H1 (cell line): ENCODE measurements at regions not wholly inside any gene's neighbourhood (a gene's known extent, or its start where the extent isn't known, plus 50 kb on each side); places are given as distances from the start of the nearest gene placed in this dataset.

Source experiments
- BRCA1 ChIP-seq: IDR thresholded peaks from 2 replicates; pipeline ENCODE4 v1.6.1; 2012; ENCODE audit warnings: low read depth, low read length, improper control_type of control experiment
- JUN ChIP-seq: IDR thresholded peaks from 2 replicates; pipeline ENCODE4 v1.6.1; 2011; ENCODE audit warnings: low read depth, mild to moderate bottlenecking, improper control_type of control experiment, low read length
- SIN3A ChIP-seq, 2 experiments: IDR thresholded peaks in 1 of 2; conservative IDR thresholded peaks in 1 of 2; 2 replicates each; pipeline ENCODE4 v1.6.1; 2011 to 2012; ENCODE audit warnings: low read length in 2 of 2, improper control_type of control experiment in 1 of 2, low read depth in 1 of 2, mild to moderate bottlenecking in 1 of 2
- SIX5 ChIP-seq: IDR thresholded peaks from 2 replicates; pipeline ENCODE4 v1.6.1; 2011; ENCODE audit warnings: mild to moderate bottlenecking, low read depth, low read length

GRCh38 chr13:109647053-109647452 lies 139.3 kb downstream of the IRS2 start (continued):
- no peak for TF ChIP-seq SIN3A (conservative IDR thresholded peaks at IDR 0.05 in 1 of 2, IDR thresholded peaks at IDR 0.05 in 1 of 2; ENCODE audit: low read depth in 1 of 2, low read length in 2 of 2)
- no peak for TF ChIP-seq JUN
- no peak for TF ChIP-seq SIX5
- TF ChIP-seq BRCA1: no peak
